ENCODE measurements at regions not wholly inside any gene's neighbourhood (a gene's known extent, or its start where the extent isn't known, plus 50 kb on each side); places are given as distances from the start of the nearest gene placed in this dataset.

GRCh38 chr7:84535580-84536270 is 341.1 kb upstream of the SEMA3A start:
- DNase-seq = no peak

- DNase-seq = no peak
Measured at GRCh38 chr7:84533182-84533581, 338.6 kb upstream of the SEMA3A start.

- no peak for DNase-seq
Measured at GRCh38 chr7:84532196-84532595, 337.6 kb upstream of the SEMA3A start.

GRCh38 chr7:84529480-84530205 is 335.1 kb upstream of the SEMA3A start:
- DNase-seq = no peak

- no peak for DNase-seq
Measured at GRCh38 chr7:84528756-84529479, 334.3 kb upstream of the SEMA3A start.

- no peak for DNase-seq
Measured at GRCh38 chr7:84524714-84525694, 330.4 kb upstream of the SEMA3A start.

GRCh38 chr7:84513061-84513460 is 318.5 kb upstream of the SEMA3A start:
- peak; percentile 56 for DNase-seq

- DNase-seq = no peak
Measured at GRCh38 chr7:84512055-84512454, 317.5 kb upstream of the SEMA3A start.

GRCh38 chr7:84510505-84510904 is 315.9 kb upstream of the SEMA3A start:
- DNase-seq = no peak

GRCh38 chr7:84509522-84509921 is 314.9 kb upstream of the SEMA3A start:
- DNase-seq = no peak

- DNase-seq = no peak
Measured at GRCh38 chr7:84508606-84509005, 314.0 kb upstream of the SEMA3A start.

- no peak for DNase-seq
Measured at GRCh38 chr7:84507529-84507928, 312.9 kb upstream of the SEMA3A start.

GRCh38 chr7:84506151-84506550 is 311.6 kb upstream of the SEMA3A start:
- no peak for DNase-seq

GRCh38 chr7:84502239-84502638 is 307.6 kb upstream of the SEMA3A start:
- no peak for DNase-seq

- DNase-seq = no peak
Measured at GRCh38 chr7:84497873-84498272, 303.3 kb upstream of the SEMA3A start.

GRCh38 chr7:84495128-84495527 is 300.5 kb upstream of the SEMA3A start:
- no peak for DNase-seq

GRCh38 chr7:84492098-84493034 is 297.8 kb upstream of the SEMA3A start:
- no peak for DNase-seq

GRCh38 chr7:84490661-84491060 is 296.1 kb upstream of the SEMA3A start:
- DNase-seq = peak; percentile 51

- DNase-seq = no peak
Measured at GRCh38 chr7:84484502-84485079, 290.0 kb upstream of the SEMA3A start.

GRCh38 chr7:84482476-84482875 is 287.9 kb upstream of the SEMA3A start:
- DNase-seq = no peak

GRCh38 chr7:84479059-84479458 is 284.5 kb upstream of the SEMA3A start:
- no peak for DNase-seq
